Gastroesophageal sphincter (tissue), 3 donors: ENCODE measurements at regions not wholly inside any gene's neighbourhood (a gene's known extent, or its start where the extent isn't known, plus 50 kb on each side); places are given as distances from the start of the nearest gene placed in this dataset.

Experiments
- CTCF ChIP-seq, 4 experiments: fragments of 200-600 bp in 2 of 4; fragments of 450-650 bp in 2 of 4; sonication (generic) in 1 of 4; IDR thresholded peaks; one replicate each; pipeline ENCODE4 v1.5.1; 2017 to 2019; ENCODE audit warnings: antibody characterized with exemption in 4 of 4, mild to moderate bottlenecking in 2 of 4, moderate library complexity in 2 of 4
- POLR2A ChIP-seq, 2 donors: fragments of 450-650 bp; IDR thresholded peaks; one replicate each; pipeline ENCODE4 v1.6.1; 2017; ENCODE audit warnings: antibody characterized with exemption in 2 of 2, mild to moderate bottlenecking in 2 of 2, moderate library complexity in 1 of 2
- POLR2AphosphoS5 ChIP-seq: sonication (generic); formaldehyde crosslinking; IDR thresholded peaks from one replicate; pipeline ENCODE4 v1.6.1; 2017; ENCODE audit warnings: antibody characterized with exemption

GRCh38 chr2:4190548-4190947, 487.2 kb downstream of the DCDC2C start:
- TF ChIP-seq POLR2AphosphoS5 (no peak), POLR2A (IDR thresholded peaks at IDR 0.05) (no peak), CTCF (IDR thresholded peaks at IDR 0.05) (no peak)
